ENCODE measurements at regions not wholly inside any gene's neighbourhood (a gene's known extent, or its start where the extent isn't known, plus 50 kb on each side); places are given as distances from the start of the nearest gene placed in this dataset.

GRCh38 chr1:229007167-229007566, 263.7 kb upstream of the RAB4A start:
- TF ChIP-seq CTCF (IDR thresholded peaks at IDR 0.05; ENCODE audit: poor library complexity) (no peak), EZH2 (IDR thresholded peaks at IDR 0.05; ENCODE audit: borderline replicate concordance) (no peak)

All from hepatocyte (in vitro differentiated cells).